HG03097 (cell line): ENCODE measurements at regions not wholly inside any gene's neighbourhood (a gene's known extent, or its start where the extent isn't known, plus 50 kb on each side); places are given as distances from the start of the nearest gene placed in this dataset.
A peak's percentile ranks its signal among the peaks of the same experiment; 100 is the strongest.

Experiments used
- ATAC-seq: cut with Tn5 transposase; IDR thresholded peaks from one replicate; pipeline ENCODE4 v1.9.1; 2021; ENCODE audit not compliant: unreplicated experiment, low FRiP score

DNA sequence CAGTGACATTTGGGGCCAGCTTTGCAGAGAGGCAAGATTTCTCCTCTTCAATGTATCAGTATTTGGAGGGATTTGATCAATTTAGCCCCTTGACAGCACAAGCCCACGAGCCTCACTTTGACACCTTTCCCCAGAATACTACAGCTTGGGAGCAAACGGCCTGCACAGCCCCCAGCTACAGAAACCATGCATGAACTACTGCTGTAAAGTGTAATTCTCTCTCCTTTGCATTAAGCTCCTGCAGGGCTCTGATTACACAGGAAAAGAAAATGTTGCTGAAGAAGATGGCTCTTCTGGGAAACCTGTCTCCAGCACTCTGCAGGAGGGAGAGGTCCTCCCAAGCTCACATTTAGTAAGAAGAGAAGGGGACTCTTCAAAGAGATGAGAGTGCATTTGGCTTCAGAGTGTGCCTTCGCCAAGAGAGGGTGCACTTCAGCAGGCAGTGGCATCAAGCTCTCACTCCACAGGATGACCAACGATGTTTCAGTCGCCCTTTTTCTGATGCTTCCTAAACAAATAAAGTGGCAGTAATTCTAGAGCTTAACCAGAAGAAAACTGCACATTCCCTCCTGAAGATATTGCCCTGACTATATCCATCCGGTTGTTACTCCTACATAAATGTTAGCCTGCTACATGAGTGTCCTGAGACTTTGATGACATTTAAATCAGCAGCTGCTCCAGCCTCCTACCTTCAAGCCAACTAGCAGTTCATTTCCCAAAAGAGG, 272.2 kb downstream of the AUH start:
- no peak for ATAC-seq

GRCh38 chr9:91090130-91090410, 271.6 kb downstream of the AUH start:
- no peak for ATAC-seq

- ATAC-seq: no peak
Measured at GRCh38 chr9:91092214-91092613, 269.5 kb downstream of the AUH start.

- no peak for ATAC-seq
Measured at GRCh38 chr9:91094324-91095088, 267.2 kb downstream of the AUH start.

- ATAC-seq: no peak
Measured at GRCh38 chr9:91098203-91098850, 263.4 kb downstream of the AUH start.

DNA sequence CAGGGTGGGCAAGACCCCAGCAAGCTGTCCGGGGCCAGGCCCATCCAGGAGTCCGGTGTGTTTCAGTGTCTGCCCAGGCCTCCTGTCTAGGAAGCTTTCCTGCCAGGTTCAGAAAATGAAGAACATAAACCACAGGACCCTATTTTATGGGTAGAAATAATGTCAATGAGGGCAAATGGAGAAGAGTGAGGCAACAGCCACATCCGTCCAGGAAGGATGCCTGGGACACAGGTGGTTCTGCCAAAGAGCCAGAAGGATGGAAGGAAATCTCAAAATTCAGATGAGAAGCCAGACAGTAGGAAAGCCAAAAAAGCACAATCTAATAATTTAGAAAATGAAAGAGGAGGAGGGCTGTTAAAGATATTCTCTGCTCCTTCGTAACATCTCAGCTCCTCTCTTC, 262.3 kb downstream of the AUH start:
- no peak for ATAC-seq

- ATAC-seq: no peak
Measured at GRCh38 chr9:91100878-91101450, 260.8 kb downstream of the AUH start.

DNA sequence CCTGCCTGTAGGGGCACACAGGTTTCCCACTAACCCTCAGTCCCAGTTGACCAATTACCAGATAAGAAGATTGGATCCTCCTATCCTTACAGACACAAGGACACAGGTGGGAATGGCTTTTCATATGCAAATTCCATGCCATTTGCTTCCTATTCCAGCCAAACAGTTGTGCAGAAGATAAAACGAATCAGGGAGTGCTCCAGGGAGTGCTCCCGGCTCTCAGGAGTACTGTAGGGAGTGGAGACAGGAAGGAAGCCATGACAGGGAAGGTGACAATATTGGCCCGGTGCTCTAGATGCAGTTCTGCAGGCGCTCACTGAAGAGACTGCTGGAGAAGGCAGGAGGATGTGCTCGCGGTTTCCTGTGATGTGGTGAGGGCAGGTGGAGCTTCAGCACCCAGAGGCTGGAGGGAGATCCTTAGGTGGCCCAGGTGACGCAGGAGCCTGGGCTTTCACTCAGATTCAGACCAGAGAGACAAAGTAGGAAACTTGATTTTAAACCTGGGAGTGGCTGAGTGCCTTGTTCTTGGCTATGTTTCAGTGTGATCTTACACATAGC, 260.0 kb downstream of the AUH start:
- ATAC-seq: peak; percentile 56

GRCh38 chr9:91102269-91102668, 259.4 kb downstream of the AUH start:
- ATAC-seq: no peak

DNA sequence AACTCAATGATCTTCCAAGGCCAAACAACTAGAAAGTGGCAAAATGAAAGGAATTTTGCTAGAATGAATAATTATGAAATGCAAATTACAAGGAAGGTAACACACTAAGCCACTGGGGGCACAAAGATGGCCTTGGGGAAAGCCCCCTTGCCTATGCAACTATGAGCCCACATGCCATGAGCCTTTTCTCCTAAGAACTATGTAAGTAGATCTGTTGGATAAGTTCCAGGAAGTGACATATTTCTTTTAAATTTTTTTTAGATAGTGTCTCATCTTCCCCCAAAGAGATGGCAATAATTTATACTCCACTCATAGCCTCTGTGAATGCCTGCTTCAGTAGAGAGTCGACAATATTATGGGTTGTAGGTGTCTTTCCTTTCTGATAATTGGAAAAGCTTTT, 257.8 kb downstream of the AUH start:
- no peak for ATAC-seq

DNA sequence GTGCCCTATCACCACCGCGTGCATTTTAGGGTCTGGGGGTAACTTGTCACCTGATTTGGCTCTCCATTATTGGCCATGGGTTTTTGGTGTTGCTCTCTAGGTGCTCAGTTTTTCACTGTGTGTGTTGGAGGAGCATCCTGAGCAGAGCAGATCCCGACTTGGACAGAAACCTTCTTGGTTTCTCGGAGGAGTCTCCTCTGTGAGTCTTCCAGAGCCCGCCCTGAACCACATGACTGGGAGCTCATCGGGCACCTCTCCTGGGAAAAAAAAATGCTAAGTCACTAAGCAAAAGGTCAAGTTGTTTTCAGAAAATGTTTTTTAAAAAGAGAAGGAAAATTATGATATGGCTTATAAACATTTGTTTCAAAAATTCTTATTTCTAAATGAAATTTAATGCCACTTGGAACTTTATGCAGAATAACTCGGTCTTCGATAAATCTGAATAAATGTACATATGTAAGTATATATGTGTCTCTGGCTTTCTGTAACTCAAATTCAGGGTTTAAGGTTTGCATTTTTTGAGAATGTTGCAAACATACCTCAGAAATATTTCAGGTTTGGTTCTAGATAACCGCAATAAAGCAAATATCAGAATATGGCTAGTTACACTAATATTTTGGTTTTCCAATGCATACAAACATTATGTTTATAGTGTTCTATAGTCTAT, 255.2 kb downstream of the AUH start:
- ATAC-seq: no peak

DNA sequence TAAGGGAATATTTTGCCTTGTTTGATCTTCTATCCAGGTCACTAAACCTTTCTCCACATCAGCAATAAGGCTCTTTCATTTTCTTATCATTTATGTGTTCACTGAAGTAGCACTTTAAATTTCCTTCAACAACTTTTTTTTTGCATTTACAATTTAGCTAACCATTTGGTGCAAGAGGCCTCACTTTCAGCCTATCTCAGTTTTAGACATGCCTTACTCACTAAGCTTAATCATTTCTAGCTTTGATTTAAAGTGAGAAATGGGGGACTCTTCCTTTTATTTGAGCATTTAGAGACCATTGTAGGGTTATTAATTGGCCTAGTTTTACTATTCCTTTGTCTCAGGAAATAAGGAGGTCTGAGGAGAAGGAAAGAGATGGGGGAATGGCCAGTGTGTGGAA, 250.5 kb downstream of the AUH start:
- ATAC-seq: no peak

DNA sequence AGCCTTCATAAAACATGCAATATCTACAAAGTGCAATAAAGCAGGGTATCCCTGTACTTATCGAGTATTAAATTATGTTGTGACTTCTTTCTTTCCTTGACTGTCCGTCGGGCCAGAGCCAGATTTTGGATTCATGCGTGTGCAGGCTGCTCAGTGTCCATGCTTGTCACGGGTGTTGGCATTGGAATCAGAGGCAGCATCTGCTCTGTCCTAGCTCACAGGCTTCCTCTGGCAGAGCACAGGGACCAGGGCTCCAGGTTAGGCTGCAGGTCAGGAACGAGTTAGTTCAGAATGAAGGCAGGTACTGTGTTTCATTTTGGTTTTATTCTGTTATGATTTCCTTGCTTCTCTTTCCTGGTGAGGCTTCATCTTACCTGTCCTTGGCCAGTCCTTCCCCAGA, 249.8 kb downstream of the AUH start:
- ATAC-seq: no peak

- no peak for ATAC-seq
Measured at GRCh38 chr9:91113016-91113415, 248.7 kb downstream of the AUH start.

- ATAC-seq: no peak
Measured at GRCh38 chr9:91114450-91114849, 247.3 kb downstream of the AUH start.

GRCh38 chr9:91116211-91116610, 245.5 kb downstream of the AUH start:
- ATAC-seq: no peak

- no peak for ATAC-seq
Measured at GRCh38 chr9:91116711-91117110, 245.0 kb downstream of the AUH start.

GRCh38 chr9:91117474-91117891, 244.2 kb downstream of the AUH start:
- ATAC-seq: no peak

- ATAC-seq: no peak
Measured at GRCh38 chr9:91117959-91118703, 243.6 kb downstream of the AUH start.

- no peak for ATAC-seq
Measured at GRCh38 chr9:91118704-91119025, 243.1 kb downstream of the AUH start.
